Erythroblast (primary cell): ENCODE measurements at regions not wholly inside any gene's neighbourhood (a gene's known extent, or its start where the extent isn't known, plus 50 kb on each side); places are given as distances from the start of the nearest gene placed in this dataset.

Source experiments
- DNase-seq, 2 experiments: peaks; one replicate each; lab custom pipeline; 2025; lab: John Stamatoyannopoulos, UW
- GATA1 ChIP-seq: IDR thresholded peaks from 2 replicates; pipeline ENCODE4 v1.6.1; 2011; ENCODE audit warnings: low read depth, mild to moderate bottlenecking, control low read depth, low read length, moderate library complexity
- POLR2A ChIP-seq: IDR thresholded peaks from 2 replicates; pipeline ENCODE4 v1.6.1; 2011; ENCODE audit warnings: mild to moderate bottlenecking, low read length

- TF ChIP-seq POLR2A (no peak), GATA1 (no peak)
- no peak for DNase-seq
Measured at GRCh38 chr14:89578156-89578555, 161.1 kb upstream of the FOXN3 start.

DNA sequence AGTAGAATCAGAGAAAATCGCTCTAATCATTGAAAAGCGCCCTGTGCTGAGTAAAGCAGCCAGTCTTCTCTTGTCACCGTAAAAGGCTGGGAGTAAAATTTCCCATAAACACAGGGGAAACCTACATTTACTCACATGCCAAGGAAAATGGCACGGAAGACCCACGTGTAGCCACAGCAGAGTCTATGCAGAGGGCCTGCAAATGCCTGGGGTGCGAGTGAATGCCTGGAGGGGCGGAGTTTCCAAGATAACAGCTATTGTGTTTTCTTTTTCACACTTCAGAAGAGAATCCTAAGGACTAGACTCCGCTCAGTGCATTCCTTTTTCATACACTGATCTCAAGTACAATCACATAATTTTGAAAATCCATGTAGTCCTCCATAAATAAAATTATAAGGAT, 159.9 kb upstream of the FOXN3 start:
- TF ChIP-seq GATA1, result no peak
- TF ChIP-seq POLR2A, result no peak
- DNase-seq, result peak; percentile 2 to 22

GRCh38 chr14:89576145-89576927, 159.3 kb upstream of the FOXN3 start:
- no peak for DNase-seq
- TF ChIP-seq GATA1, result no peak
- TF ChIP-seq POLR2A, result no peak

DNA sequence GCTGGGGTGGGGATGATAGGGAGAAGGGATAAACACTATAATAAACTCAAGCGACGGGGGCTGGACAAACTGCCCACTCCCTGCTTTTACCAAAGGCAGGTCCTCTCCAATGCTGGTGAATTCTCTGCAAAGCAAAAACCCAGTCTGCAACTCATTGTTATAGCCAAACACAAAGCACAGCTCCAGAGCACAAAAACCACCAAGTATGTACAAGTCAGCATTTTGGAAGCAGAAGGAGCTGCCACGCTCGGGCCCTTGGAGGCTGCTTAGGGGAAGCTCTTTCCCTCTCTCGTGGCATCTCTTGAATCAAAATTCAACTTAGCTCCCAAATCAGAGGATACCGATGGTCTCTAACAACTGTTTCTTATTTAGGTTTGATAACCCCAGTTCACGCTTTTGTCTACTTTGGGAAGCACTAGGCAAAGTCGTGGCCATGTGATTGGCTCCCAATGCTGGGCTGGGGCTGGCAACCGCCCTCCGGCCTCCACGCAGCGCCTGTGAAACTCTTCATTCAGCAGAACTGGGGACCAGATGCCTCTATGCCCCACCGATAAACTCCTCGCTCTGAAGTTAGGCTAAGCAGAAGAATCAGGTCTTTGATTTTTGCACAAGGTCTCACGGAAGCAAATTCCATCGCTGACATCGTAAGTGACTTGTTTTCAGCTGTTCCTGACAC, 158.5 kb upstream of the FOXN3 start:
- DNase-seq, result no peak
- no peak for TF ChIP-seq POLR2A
- no peak for TF ChIP-seq GATA1

DNA sequence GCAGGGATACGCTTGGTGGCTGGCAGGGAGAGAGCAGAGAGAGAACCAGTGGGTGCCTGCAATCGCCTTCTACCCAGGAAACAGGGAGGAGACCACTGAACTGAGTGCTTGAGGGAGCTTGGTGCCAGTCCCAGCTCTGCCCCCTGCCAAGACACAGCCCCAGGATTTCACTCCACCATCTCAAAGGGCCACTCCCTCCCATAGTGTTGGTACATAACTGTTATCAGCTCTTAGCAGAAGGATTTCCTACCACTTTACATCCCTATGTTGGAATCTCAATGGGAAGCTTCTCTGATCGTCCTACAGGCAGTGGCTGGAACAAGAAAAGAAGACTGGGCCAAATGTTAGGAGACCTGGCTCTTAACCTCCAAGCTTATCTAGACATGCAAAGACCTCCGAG, 157.4 kb upstream of the FOXN3 start:
- DNase-seq, result no peak
- TF ChIP-seq POLR2A (no peak), GATA1 (no peak)

DNA sequence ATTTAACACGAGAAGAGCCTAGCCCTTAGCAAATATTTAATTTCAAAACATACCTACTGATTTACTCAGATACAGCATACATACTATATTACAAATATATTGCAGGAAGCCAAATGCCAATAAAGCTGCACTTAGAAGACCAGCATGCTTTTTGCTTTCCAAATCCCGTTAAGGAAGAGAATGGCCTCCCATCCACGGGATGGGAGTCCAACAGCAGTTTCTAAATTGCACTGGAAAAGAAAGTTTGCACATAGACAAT, 156.3 kb upstream of the FOXN3 start:
- no peak for TF ChIP-seq GATA1
- no peak for TF ChIP-seq POLR2A
- no peak for DNase-seq

DNA sequence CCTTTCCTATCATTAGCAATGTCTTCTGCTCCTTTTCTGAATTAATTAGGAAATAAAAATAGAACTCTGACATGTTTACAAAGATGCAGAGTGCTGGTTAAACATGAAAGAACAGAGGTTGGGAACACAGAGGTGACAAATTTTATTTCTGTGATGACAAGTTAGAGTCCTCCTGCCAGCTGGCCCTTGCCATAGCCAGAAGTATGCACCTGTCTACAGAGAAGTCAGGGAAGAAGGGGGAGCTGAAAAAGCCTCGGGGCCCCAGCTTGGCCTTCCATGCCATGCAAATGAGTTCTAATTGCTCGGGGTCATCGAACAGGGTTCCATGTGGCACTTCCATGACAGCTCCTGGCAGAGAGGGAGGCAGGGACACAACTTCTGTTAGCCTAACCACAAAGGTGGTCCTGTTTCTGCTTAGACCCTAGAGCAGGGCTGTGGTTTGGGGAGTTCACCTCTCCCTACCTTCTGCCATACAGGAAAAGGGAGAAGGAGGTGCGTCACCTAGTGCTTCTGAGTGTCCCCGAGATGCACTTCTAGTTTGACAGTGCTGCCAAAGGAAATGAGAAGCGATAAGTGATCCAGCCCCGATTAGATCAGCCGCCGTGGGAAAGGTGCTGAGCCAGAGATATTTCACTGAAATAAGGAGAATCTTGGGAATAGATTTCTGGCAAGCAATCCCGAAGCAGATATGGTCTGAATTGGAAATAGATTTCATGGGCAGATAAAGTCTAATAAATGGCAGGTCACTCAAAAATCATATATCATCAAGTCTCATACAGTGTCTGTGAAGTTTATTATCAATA, 155.8 kb upstream of the FOXN3 start:
- TF ChIP-seq GATA1 (no peak), POLR2A (no peak)
- DNase-seq, result no peak

DNA sequence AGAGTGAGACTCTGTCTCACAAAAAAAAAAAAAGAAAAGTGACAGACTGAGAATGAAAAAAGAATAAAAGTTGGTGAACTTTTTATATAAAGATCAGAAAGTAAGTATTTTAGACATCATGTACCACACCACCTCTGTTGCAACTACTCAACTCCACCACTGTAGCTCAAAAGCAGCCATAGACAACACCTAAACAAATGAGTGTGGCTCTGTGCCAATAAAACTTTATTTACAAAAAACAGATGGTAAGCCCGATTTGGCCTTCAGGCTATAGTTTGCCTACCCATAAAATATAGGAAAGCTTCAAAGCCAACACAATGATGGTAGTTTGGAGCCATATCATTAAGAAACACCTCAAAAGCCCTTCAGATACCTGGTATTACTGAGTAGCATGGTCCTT, 154.5 kb upstream of the FOXN3 start:
- DNase-seq, result no peak
- no peak for TF ChIP-seq GATA1
- no peak for TF ChIP-seq POLR2A

GRCh38 chr14:89566644-89567415, 149.8 kb upstream of the FOXN3 start:
- DNase-seq, result no peak
- TF ChIP-seq GATA1 (no peak), POLR2A (no peak)

GRCh38 chr14:89566180-89566579, 149.1 kb upstream of the FOXN3 start:
- no peak for TF ChIP-seq POLR2A
- TF ChIP-seq GATA1, result no peak
- DNase-seq, result no peak

- TF ChIP-seq GATA1, result no peak
- no peak for TF ChIP-seq POLR2A
- no peak for DNase-seq
Measured at GRCh38 chr14:89565607-89566006, 148.6 kb upstream of the FOXN3 start.

DNA sequence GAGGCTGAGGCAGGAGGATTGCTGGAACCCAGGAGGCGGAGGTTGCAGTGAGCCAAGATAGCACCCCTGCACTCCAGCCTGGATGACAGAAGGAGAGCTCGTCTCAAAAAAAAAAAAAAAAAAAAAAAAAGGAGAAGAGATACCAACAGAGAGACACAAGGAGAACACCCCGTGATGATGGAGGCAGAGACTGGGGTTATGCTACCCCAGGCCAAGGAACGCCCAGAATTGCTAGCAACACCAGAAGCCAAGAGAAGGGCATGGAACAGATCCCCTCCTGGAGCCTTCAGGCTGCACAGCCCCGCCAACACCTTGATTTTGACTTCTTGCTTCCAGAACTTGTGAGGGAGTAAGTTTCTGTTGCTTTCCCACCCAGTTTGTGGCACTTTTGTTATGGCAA, 148.0 kb upstream of the FOXN3 start:
- DNase-seq, result no peak
- no peak for TF ChIP-seq GATA1
- no peak for TF ChIP-seq POLR2A

DNA sequence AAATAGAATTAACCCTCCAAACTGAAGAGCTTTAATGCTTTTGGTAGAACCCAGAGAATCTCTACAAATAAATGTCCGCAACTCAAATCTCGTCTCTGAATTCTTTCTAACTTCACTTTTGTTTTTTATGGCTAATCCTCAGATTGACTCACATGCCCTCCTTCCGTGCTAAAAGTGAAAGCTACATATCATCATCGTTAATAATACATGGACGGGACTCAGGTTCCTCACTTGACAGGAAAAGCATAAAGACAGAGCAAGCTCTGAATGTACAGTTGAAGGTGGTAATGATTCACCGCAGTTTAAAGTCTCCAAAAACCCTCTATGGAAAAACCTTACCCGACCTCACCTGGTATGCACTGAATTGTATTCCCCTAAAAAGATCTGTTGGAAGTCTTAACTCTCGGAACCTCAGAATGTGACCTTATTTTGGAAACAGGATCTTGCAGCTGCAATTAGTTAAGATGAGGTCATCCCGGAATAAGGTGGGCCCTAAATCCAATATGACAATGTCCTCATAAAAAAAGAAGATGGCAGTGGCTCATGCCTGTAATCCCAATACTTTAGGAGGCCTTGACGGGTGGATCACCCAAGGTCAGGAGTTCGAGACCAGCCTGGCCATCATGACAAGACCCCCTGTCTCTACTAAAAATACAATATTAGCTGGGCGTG, 147.4 kb upstream of the FOXN3 start:
- DNase-seq, result no peak
- no peak for TF ChIP-seq GATA1
- TF ChIP-seq POLR2A, result no peak
